ENCODE measurements at regions not wholly inside any gene's neighbourhood (a gene's known extent, or its start where the extent isn't known, plus 50 kb on each side); places are given as distances from the start of the nearest gene placed in this dataset.

DNA sequence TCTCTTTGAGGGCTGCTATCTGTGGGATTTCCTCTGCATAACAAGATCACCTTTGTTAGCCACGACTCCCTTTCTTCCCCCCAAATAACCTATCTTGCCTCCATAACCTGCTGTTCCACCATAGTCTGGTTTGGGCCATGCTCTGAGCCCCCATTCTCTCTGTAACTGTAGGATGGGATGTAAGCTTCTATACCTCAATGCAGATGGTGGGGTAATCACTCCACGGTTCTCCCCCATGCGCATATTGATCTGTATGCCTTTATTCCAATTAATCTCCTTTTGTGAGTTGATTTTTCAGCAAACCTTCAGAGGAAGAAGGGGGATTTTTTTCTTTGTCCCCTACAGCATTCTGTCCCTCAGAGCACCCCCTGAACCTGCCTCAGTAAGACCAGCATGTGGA, 170.1 kb upstream of the IRF2BP2 start:
- no peak for TF ChIP-seq POLR2A (IDR thresholded peaks at IDR 0.05; ENCODE audit: low read depth, low read length)
- no peak for TF ChIP-seq TAF1 (IDR thresholded peaks at IDR 0.05; ENCODE audit: low read depth, low read length)
- no peak for TF ChIP-seq POU2F2 (IDR thresholded peaks at IDR 0.05; ENCODE audit: low read depth, low read length)
- TF ChIP-seq PAX5 (IDR thresholded peaks at IDR 0.05; ENCODE audit: insufficient read depth, low read length, severe bottlenecking) = no peak
- no peak for TF ChIP-seq POLR2AphosphoS5 (IDR thresholded peaks at IDR 0.05; ENCODE audit: low read depth, low read length)
- no peak for TF ChIP-seq SPI1 (IDR thresholded peaks at IDR 0.05; ENCODE audit: low read depth, low read length)
